B cell (primary cell): ENCODE measurements at regions not wholly inside any gene's neighbourhood (a gene's known extent, or its start where the extent isn't known, plus 50 kb on each side); places are given as distances from the start of the nearest gene placed in this dataset.

ENCODE experiments used
- EZH2 ChIP-seq: IDR thresholded peaks from 2 replicates; pipeline ENCODE4 v1.6.1; 2012; ENCODE audit warnings: borderline replicate concordance, low read depth, mild to moderate bottlenecking, moderate library complexity, low read length; ENCODE audit not compliant: insufficient read depth, poor library complexity, severe bottlenecking
- TF ChIP-seq, protein P1 (sequence below): fragments of 200-600 bp; IDR thresholded peaks from one replicate; pipeline ENCODE4 v1.8.0; 2022; ENCODE audit warnings: antibody characterized with exemption, mild to moderate bottlenecking

DNA sequence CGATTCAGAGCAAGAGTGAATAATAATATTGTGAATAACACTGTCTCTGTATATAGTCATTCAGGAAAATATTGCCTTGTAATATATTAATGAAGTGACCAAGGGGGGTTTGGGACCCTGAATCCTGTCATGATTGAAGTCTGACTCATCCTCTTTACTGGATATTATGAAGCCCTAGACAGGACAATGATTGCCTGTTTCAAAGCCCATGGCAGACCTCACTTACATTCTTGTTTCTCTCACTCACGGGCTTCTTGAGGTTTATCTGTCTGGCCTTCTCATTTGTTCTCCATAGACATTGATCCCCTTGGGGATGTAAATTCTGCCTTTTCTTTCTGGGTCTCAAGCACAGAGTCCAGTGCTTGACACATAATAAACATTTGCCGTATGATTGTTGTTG lies 449.3 kb upstream of the THRB start:
- TF ChIP-seq, protein P1, sequence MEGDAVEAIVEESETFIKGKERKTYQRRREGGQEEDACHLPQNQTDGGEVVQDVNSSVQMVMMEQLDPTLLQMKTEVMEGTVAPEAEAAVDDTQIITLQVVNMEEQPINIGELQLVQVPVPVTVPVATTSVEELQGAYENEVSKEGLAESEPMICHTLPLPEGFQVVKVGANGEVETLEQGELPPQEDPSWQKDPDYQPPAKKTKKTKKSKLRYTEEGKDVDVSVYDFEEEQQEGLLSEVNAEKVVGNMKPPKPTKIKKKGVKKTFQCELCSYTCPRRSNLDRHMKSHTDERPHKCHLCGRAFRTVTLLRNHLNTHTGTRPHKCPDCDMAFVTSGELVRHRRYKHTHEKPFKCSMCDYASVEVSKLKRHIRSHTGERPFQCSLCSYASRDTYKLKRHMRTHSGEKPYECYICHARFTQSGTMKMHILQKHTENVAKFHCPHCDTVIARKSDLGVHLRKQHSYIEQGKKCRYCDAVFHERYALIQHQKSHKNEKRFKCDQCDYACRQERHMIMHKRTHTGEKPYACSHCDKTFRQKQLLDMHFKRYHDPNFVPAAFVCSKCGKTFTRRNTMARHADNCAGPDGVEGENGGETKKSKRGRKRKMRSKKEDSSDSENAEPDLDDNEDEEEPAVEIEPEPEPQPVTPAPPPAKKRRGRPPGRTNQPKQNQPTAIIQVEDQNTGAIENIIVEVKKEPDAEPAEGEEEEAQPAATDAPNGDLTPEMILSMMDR: no peak
- no peak for TF ChIP-seq EZH2
